OCI-LY1 (cell line): ENCODE measurements at regions not wholly inside any gene's neighbourhood (a gene's known extent, or its start where the extent isn't known, plus 50 kb on each side); places are given as distances from the start of the nearest gene placed in this dataset.

Source experiments
- H2AFZ ChIP-seq: fragments of 200-600 bp; sonication (generic), shearing (Covaris generic); 2 replicates; pipeline ENCODE4 v1.6.0; 2014; ENCODE audit warnings: antibody characterized with exemption, mild to moderate bottlenecking, low read length
- H3F3A ChIP-seq: fragments of 200-600 bp; sonication (generic), shearing (Covaris generic); 2 replicates; pipeline ENCODE4 v1.6.0; 2014; ENCODE audit warnings: mild to moderate bottlenecking, antibody characterized with exemption, low read length, moderate library complexity; ENCODE audit not compliant: insufficient read depth
- H3K27ac ChIP-seq: fragments of 200-600 bp; sonication (generic); 2 replicates; pipeline ENCODE4 v1.5.1; 2014; ENCODE audit warnings: low read length, mixed run types, mild to moderate bottlenecking, low read depth; ENCODE audit not compliant: poor library complexity, severe bottlenecking
- H3K27me3 ChIP-seq: fragments of 200-600 bp; sonication (generic); 2 replicates; pipeline ENCODE4 v1.6.0; 2014; ENCODE audit warnings: antibody characterized with exemption, mild to moderate bottlenecking, low read length, moderate library complexity; ENCODE audit not compliant: insufficient read depth
- H3K36me3 ChIP-seq: fragments of 200-600 bp; sonication (generic); 2 replicates; pipeline ENCODE4 v1.6.1; 2014; ENCODE audit warnings: mild to moderate bottlenecking, antibody characterized with exemption, low read length, moderate library complexity, mixed read lengths; ENCODE audit not compliant: insufficient read depth
- H3K4me1 ChIP-seq: fragments of 200-600 bp; sonication (generic); 2 replicates; pipeline ENCODE4 v1.5.1; 2014; ENCODE audit warnings: mild to moderate bottlenecking, low read length, moderate library complexity; ENCODE audit not compliant: insufficient read depth, severe bottlenecking
- H3K4me2 ChIP-seq: fragments of 200-600 bp; sonication (generic), shearing (Covaris generic); 2 replicates; pipeline ENCODE4 v1.6.1; 2014; ENCODE audit warnings: low read length
- H3K4me3 ChIP-seq: fragments of 200-600 bp; sonication (generic); 2 replicates; pipeline ENCODE4 v1.5.1; 2014; ENCODE audit warnings: low read length, low read depth, mild to moderate bottlenecking, mixed read lengths; ENCODE audit not compliant: poor library complexity, severe bottlenecking
- H3K79me2 ChIP-seq: fragments of 200-600 bp; shearing (Covaris generic); 2 replicates; pipeline ENCODE4 v1.6.1; 2016; ENCODE audit warnings: mixed run types, low read length, mixed read lengths; ENCODE audit not compliant: insufficient read depth
- H3K9ac ChIP-seq: fragments of 200-600 bp; sonication (generic), shearing (Covaris generic); 2 replicates; pipeline ENCODE4 v1.6.1; 2014; ENCODE audit warnings: mild to moderate bottlenecking, low read length, mixed read lengths
- H3K9me2 ChIP-seq: fragments of 200-600 bp; sonication (generic), shearing (Covaris generic); 2 replicates; pipeline ENCODE4 v1.6.1; 2014; ENCODE audit warnings: low read depth, mild to moderate bottlenecking, low read length, mixed read lengths
- H3K9me3 ChIP-seq: fragments of 200-600 bp; shearing (Covaris generic); 2 replicates; pipeline ENCODE4 v1.6.1; 2014; ENCODE audit warnings: low read length, mixed read lengths
- H4K20me1 ChIP-seq: fragments of 200-600 bp; sonication (generic), shearing (Covaris generic); 2 replicates; pipeline ENCODE4 v1.6.0; 2016; ENCODE audit warnings: mild to moderate bottlenecking, low read length; ENCODE audit not compliant: insufficient read depth
- EZH2 ChIP-seq: fragments of 200-600 bp; sonication (generic), shearing (Covaris generic); IDR thresholded peaks from 2 replicates; pipeline ENCODE4 v1.8.0; 2017; ENCODE audit warnings: borderline replicate concordance, mixed run types, mild to moderate bottlenecking, antibody characterized with exemption, low read length, moderate library complexity, mixed read lengths
- TF ChIP-seq, protein P1 (sequence below): fragments of 200-600 bp; sonication (generic), shearing (Covaris generic); IDR thresholded peaks from 2 replicates; pipeline ENCODE4 v1.5.1; 2017; ENCODE audit warnings: mild to moderate bottlenecking, antibody characterized with exemption, low read length, moderate library complexity, mixed read lengths

GRCh38 chr2:107466241-107466640, 360.5 kb upstream of the RGPD4 start:
- no peak overlapping the region for H3K27ac ChIP-seq
- H3K36me3 ChIP-seq = no peaks in the 10 kb centered on the region
- no peak overlapping the region for H3K4me3 ChIP-seq
- H3F3A ChIP-seq = no peaks in the 10 kb centered on the region
- H2AFZ ChIP-seq = no peak overlapping the region
- H3K27me3 ChIP-seq = no peaks in the 10 kb centered on the region
- no peaks in the 10 kb centered on the region for H3K9me2 ChIP-seq
- H3K9me3 ChIP-seq = no peaks in the 10 kb centered on the region
- H3K4me2 ChIP-seq = no peak overlapping the region
- H3K79me2 ChIP-seq = no peaks in the 10 kb centered on the region
- H3K9ac ChIP-seq = no peak overlapping the region
- H3K4me1 ChIP-seq = no peaks in the 10 kb centered on the region
- H4K20me1 ChIP-seq = no peaks in the 10 kb centered on the region
- no peak for TF ChIP-seq EZH2
- TF ChIP-seq, protein P1, sequence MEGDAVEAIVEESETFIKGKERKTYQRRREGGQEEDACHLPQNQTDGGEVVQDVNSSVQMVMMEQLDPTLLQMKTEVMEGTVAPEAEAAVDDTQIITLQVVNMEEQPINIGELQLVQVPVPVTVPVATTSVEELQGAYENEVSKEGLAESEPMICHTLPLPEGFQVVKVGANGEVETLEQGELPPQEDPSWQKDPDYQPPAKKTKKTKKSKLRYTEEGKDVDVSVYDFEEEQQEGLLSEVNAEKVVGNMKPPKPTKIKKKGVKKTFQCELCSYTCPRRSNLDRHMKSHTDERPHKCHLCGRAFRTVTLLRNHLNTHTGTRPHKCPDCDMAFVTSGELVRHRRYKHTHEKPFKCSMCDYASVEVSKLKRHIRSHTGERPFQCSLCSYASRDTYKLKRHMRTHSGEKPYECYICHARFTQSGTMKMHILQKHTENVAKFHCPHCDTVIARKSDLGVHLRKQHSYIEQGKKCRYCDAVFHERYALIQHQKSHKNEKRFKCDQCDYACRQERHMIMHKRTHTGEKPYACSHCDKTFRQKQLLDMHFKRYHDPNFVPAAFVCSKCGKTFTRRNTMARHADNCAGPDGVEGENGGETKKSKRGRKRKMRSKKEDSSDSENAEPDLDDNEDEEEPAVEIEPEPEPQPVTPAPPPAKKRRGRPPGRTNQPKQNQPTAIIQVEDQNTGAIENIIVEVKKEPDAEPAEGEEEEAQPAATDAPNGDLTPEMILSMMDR = no peak

- Histone ChIP-seq H3K4me1 (no peaks in the 10 kb centered on the region), H3K27me3 (no peaks in the 10 kb centered on the region), H3K27ac (no peak overlapping the region), H2AFZ (no peak overlapping the region), H3K9me2 (no peaks in the 10 kb centered on the region), H4K20me1 (no peaks in the 10 kb centered on the region), H3F3A (no peaks in the 10 kb centered on the region), H3K79me2 (no peaks in the 10 kb centered on the region), H3K36me3 (no peaks in the 10 kb centered on the region), H3K9ac (no peak overlapping the region), H3K4me2 (no peak overlapping the region), H3K4me3 (no peak overlapping the region), H3K9me3 (no peaks in the 10 kb centered on the region)
- TF ChIP-seq EZH2 = no peak
- TF ChIP-seq, protein P1 = no peak
Measured at GRCh38 chr2:107466984-107467773, 359.5 kb upstream of the RGPD4 start.

DNA sequence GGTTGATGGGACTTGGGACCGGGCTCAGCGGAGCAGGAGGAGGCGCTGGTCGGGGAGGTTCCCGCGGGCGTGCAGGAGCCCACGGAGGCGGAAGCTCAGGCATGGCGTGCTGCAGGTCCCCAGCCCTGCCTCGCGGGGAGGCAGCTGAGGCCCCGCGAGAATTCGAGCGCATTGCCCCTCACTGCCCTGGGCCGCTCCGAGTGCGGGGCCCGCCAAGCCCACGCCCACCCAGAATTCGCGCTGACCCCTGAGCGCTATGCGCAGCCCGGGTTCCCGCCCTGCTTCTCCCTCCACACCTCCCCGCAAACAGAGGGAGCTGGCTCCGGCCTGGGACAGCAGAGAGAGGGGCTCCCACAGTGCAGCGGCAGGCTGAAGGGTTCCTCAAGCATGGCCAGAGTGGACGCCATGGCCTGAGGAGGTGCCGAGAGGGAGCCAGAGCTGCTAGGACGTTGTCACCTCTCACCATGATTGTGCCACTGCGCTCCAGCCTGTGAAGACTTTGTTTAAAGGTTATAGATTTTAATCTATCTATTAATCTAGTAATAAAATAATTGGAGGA, 357.2 kb upstream of the RGPD4 start:
- H3K79me2 ChIP-seq = no peaks in the 10 kb centered on the region

More for the DNA sequence above, 357.2 kb upstream of the RGPD4 start:
- Histone ChIP-seq H3K4me1 (no peaks in the 10 kb centered on the region), H3K27me3 (no peaks in the 10 kb centered on the region), H3K9me3 (no peaks in the 10 kb centered on the region), H4K20me1 (no peaks in the 10 kb centered on the region), H3K36me3 (no peaks in the 10 kb centered on the region), H3K4me3 (no peak overlapping the region), H3K9ac (no peak overlapping the region), H3F3A (no peaks in the 10 kb centered on the region), H3K27ac (no peak overlapping the region), H2AFZ (no peak overlapping the region), H3K4me2 (no peak overlapping the region), H3K9me2 (no peaks in the 10 kb centered on the region)
- TF ChIP-seq, protein P1 = no peak
- no peak for TF ChIP-seq EZH2
